DOHH2 (cell line): ENCODE measurements at regions not wholly inside any gene's neighbourhood (a gene's known extent, or its start where the extent isn't known, plus 50 kb on each side); places are given as distances from the start of the nearest gene placed in this dataset.

Experiments used
- H3F3A ChIP-seq: fragments of 200-600 bp; sonication (generic), shearing (Covaris generic); 2 replicates; pipeline ENCODE4 v1.6.0; 2016; ENCODE audit warnings: antibody characterized with exemption, mild to moderate bottlenecking; ENCODE audit not compliant: control insufficient read depth, insufficient read depth
- H3K27ac ChIP-seq: fragments of 200-600 bp; sonication (generic); 2 replicates; pipeline ENCODE4 v1.5.1; 2014; ENCODE audit warnings: low read depth, mild to moderate bottlenecking, low read length, moderate library complexity
- H3K27me3 ChIP-seq: fragments of 200-600 bp; sonication (generic); 2 replicates; pipeline ENCODE4 v1.6.1; 2014; ENCODE audit warnings: mild to moderate bottlenecking, low read length, mixed read lengths; ENCODE audit not compliant: control insufficient read depth
- H3K36me3 ChIP-seq: fragments of 200-600 bp; sonication (generic); 2 replicates; pipeline ENCODE4 v1.6.1; 2014; ENCODE audit warnings: mild to moderate bottlenecking, low read length, moderate library complexity, mixed read lengths; ENCODE audit not compliant: control insufficient read depth
- H3K4me1 ChIP-seq: fragments of 200-600 bp; sonication (generic); 2 replicates; pipeline ENCODE4 v1.6.1; 2014; ENCODE audit warnings: mild to moderate bottlenecking, low read length, mixed read lengths; ENCODE audit not compliant: control insufficient read depth
- H3K4me2 ChIP-seq: fragments of 200-600 bp; sonication (generic); 2 replicates; pipeline ENCODE4 v1.6.0; 2014; ENCODE audit warnings: mild to moderate bottlenecking, low read length, moderate library complexity
- H3K4me3 ChIP-seq: fragments of 200-600 bp; sonication (generic); 2 replicates; pipeline ENCODE4 v1.5.1; 2014; ENCODE audit warnings: mild to moderate bottlenecking, low read length, mixed read lengths
- H3K79me2 ChIP-seq: fragments of 200-600 bp; sonication (generic); 2 replicates; pipeline ENCODE4 v1.6.1; 2014; ENCODE audit warnings: mild to moderate bottlenecking, low read length, mixed read lengths; ENCODE audit not compliant: control insufficient read depth
- H3K9me2 ChIP-seq: fragments of 200-600 bp; sonication (generic); replicated peaks from 2 replicates; pipeline ENCODE4 v1.6.1; 2014; ENCODE audit warnings: mild to moderate bottlenecking, low read length, mixed read lengths; ENCODE audit not compliant: control insufficient read depth
- H3K9me3 ChIP-seq: fragments of 200-600 bp; sonication (generic); 2 replicates; pipeline ENCODE4 v1.6.1; 2014; ENCODE audit warnings: antibody characterized with exemption, low read length, mixed read lengths; ENCODE audit not compliant: control insufficient read depth, insufficient read depth
- H4K20me1 ChIP-seq: fragments of 200-600 bp; sonication (generic); 2 replicates; pipeline ENCODE4 v1.6.0; 2014; ENCODE audit warnings: low read depth, mild to moderate bottlenecking, antibody characterized with exemption, low read length, moderate library complexity; ENCODE audit not compliant: control insufficient read depth, insufficient read depth
- CTCF ChIP-seq: fragments of 200-600 bp; sonication (generic); IDR thresholded peaks from one replicate; pipeline ENCODE4 v1.5.1; 2014; ENCODE audit warnings: antibody characterized with exemption, mild to moderate bottlenecking, low read depth, low read length; ENCODE audit not compliant: poor library complexity, severe bottlenecking
- EZH2phosphoT487 ChIP-seq: fragments of 200-600 bp; sonication (generic); IDR thresholded peaks from 2 replicates; pipeline ENCODE4 v1.6.1; 2017; ENCODE audit warnings: borderline replicate concordance, mild to moderate bottlenecking, antibody characterized with exemption, low read length, moderate library complexity, mixed read lengths

GRCh38 chr2:188091220-188091619, 200.5 kb upstream of the GULP1 start:
- no peaks in the 10 kb centered on the region for H3F3A ChIP-seq
- no peaks in the 10 kb centered on the region for H3K36me3 ChIP-seq
- no peak overlapping the region for H3K4me3 ChIP-seq
- no peaks in the 10 kb centered on the region for H3K27me3 ChIP-seq
- TF ChIP-seq EZH2phosphoT487 = no peak
- no peak for TF ChIP-seq CTCF
- no peaks in the 10 kb centered on the region for H3K4me1 ChIP-seq
- H3K4me2 ChIP-seq = no peak overlapping the region
- no peaks in the 10 kb centered on the region for H3K79me2 ChIP-seq
- no peaks in the 10 kb centered on the region for H3K9me2 ChIP-seq
- H4K20me1 ChIP-seq = no peaks in the 10 kb centered on the region
- no peak overlapping the region for H3K27ac ChIP-seq
- H3K9me3 ChIP-seq = no peaks in the 10 kb centered on the region

- Histone ChIP-seq H3F3A (no peaks in the 10 kb centered on the region), H3K4me3 (no peak overlapping the region), H4K20me1 (no peaks in the 10 kb centered on the region), H3K4me1 (no peaks in the 10 kb centered on the region), H3K27me3 (no peaks in the 10 kb centered on the region), H3K9me3 (no peaks in the 10 kb centered on the region), H3K79me2 (no peaks in the 10 kb centered on the region), H3K27ac (no peak overlapping the region), H3K36me3 (no peaks in the 10 kb centered on the region), H3K4me2 (no peak overlapping the region), H3K9me2 (no peaks in the 10 kb centered on the region)
- TF ChIP-seq EZH2phosphoT487 (no peak), CTCF (no peak)
Measured at GRCh38 chr2:188092734-188093133, 198.9 kb upstream of the GULP1 start.

- TF ChIP-seq CTCF (no peak), EZH2phosphoT487 (no peak)
- Histone ChIP-seq H3K4me1 (no peaks in the 10 kb centered on the region), H3K9me2 (no peaks in the 10 kb centered on the region), H3K27me3 (no peaks in the 10 kb centered on the region), H3F3A (no peaks in the 10 kb centered on the region), H3K4me3 (no peak overlapping the region), H3K79me2 (no peaks in the 10 kb centered on the region), H3K27ac (no peak overlapping the region), H3K4me2 (no peak overlapping the region), H4K20me1 (no peaks in the 10 kb centered on the region), H3K36me3 (no peaks in the 10 kb centered on the region), H3K9me3 (no peaks in the 10 kb centered on the region)
Measured at GRCh38 chr2:188096910-188097309, 194.8 kb upstream of the GULP1 start.

GRCh38 chr2:188102881-188103280, 188.8 kb upstream of the GULP1 start:
- Histone ChIP-seq H3F3A (no peaks in the 10 kb centered on the region), H3K9me2 (no peaks in the 10 kb centered on the region), H3K4me3 (no peak overlapping the region), H3K9me3 (no peaks in the 10 kb centered on the region; the same call in 1 of the 2 replicates), H3K27me3 (no peaks in the 10 kb centered on the region), H3K79me2 (no peaks in the 10 kb centered on the region), H3K4me2 (no peak overlapping the region), H3K27ac (no peak overlapping the region), H3K4me1 (no peaks in the 10 kb centered on the region), H3K36me3 (no peaks in the 10 kb centered on the region), H4K20me1 (no peaks in the 10 kb centered on the region)
- TF ChIP-seq CTCF (no peak), EZH2phosphoT487 (no peak)
